ENCODE measurements at regions not wholly inside any gene's neighbourhood (a gene's known extent, or its start where the extent isn't known, plus 50 kb on each side); places are given as distances from the start of the nearest gene placed in this dataset.

DNA sequence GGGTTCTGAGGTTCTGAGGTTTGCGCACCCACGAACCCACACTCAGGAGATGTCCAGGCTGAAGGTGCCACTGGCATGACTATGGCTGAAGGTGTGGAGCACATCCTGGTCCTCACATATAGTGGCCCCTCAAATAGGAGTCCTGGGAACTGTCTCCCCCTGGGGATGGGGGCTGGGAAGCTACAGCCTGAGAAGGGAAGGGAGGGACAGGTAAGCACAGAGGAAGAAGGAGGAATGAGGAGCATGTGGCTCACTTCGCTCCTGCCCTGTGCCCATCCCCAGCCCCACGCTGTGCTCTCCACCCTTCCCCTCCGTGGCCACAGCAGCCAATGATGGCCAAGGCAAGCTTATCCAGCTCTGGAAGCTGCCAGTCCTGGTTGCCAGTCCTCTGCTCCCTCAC lies 123.9 kb upstream of the LHX1 start:
- Histone ChIP-seq H3K27ac (no peak overlapping the region), H3K27me3 (no peaks in the 10 kb centered on the region), H3K36me3 (no peaks in the 10 kb centered on the region), H3K4me3 (replicated peaks in 1 of 3) (no peak overlapping the region), H3K9me3 (no peaks in the 10 kb centered on the region), H3K4me1 (no peaks in the 10 kb centered on the region)
- WGBS, 2 donors: 66 to 67% methylated on average over 5 of the region's 5 CpGs
- TF ChIP-seq, protein P1, sequence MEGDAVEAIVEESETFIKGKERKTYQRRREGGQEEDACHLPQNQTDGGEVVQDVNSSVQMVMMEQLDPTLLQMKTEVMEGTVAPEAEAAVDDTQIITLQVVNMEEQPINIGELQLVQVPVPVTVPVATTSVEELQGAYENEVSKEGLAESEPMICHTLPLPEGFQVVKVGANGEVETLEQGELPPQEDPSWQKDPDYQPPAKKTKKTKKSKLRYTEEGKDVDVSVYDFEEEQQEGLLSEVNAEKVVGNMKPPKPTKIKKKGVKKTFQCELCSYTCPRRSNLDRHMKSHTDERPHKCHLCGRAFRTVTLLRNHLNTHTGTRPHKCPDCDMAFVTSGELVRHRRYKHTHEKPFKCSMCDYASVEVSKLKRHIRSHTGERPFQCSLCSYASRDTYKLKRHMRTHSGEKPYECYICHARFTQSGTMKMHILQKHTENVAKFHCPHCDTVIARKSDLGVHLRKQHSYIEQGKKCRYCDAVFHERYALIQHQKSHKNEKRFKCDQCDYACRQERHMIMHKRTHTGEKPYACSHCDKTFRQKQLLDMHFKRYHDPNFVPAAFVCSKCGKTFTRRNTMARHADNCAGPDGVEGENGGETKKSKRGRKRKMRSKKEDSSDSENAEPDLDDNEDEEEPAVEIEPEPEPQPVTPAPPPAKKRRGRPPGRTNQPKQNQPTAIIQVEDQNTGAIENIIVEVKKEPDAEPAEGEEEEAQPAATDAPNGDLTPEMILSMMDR (IDR thresholded peaks at IDR 0.05): no peak
- TF ChIP-seq POLR2A (IDR thresholded peaks at IDR 0.05): no peak
- DNase-seq: no peak
- intact Hi-C loops (cut with DNase I): no loop called here

DNA sequence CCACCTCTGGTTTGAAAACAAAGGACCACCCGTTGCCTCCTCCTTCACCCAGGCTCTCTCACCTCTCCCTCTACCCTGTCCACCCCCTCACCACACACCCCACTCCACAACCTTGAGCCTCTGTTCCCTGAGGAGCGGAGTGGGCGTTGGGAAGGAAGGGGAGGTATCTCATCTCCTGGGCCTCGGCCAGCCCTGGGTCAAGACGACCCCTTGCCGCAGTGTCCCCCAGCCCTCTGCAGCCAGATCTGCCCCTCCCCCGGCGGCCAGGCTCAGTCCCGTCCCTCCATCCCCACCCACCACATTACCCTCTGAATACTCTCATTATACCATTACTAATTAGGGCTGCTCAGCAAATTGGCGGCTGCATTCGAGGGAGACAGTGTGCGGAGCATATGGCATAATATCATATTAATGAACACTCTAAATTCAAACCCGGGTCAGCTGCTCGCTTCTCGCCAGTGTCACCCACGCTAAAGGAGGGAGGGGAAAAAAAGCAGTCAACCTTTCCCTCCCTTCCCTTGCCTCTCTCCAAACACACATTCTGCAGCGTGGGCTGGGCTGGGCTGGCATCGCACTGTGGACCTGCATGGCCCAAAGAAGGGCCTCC lies 123.2 kb upstream of the LHX1 start:
- TF ChIP-seq POLR2A (IDR thresholded peaks at IDR 0.05): no peak
- TF ChIP-seq, protein P1 (IDR thresholded peaks at IDR 0.05): no peak
- no peak overlapping the region for H3K4me3 ChIP-seq (replicated peaks in 1 of 3)
- no peaks in the 10 kb centered on the region for H3K4me1 ChIP-seq
- H3K36me3 ChIP-seq: no peaks in the 10 kb centered on the region
- H3K27me3 ChIP-seq: no peaks in the 10 kb centered on the region
- 55 to 57% methylated on average over 18 of the region's 18 CpGs for WGBS, 2 donors
- H3K9me3 ChIP-seq: no peaks in the 10 kb centered on the region
- intact Hi-C loops (cut with DNase I): no loop called here
- no peak overlapping the region for H3K27ac ChIP-seq
- DNase-seq: no peak

DNA sequence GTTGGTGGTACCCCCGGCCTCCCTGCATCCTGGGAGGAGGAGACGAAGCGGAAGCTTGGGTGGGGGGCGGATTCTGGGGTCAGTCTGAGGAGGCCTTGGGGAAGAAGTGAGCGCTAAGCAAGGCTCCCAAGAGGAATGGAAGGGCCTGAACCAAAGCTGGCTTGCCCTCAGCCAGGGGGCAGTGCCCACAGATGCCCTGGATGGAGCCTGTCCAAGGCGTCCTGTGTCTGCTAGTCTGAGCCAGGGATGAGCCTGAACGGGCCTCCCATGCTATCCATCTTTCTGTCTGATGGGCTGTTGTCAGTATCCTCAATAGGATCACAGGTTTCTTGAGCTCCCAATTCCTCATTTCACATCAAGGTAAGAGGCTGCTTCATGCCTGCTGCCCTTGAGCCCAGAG lies 122.3 kb upstream of the LHX1 start:
- DNase-seq: no peak
- intact Hi-C loops (cut with DNase I): no loop called here
- Histone ChIP-seq H3K4me1 (no peaks in the 10 kb centered on the region), H3K27me3 (no peaks in the 10 kb centered on the region), H3K36me3 (no peaks in the 10 kb centered on the region), H3K27ac (no peak overlapping the region), H3K9me3 (no peaks in the 10 kb centered on the region), H3K4me3 (replicated peaks in 1 of 3) (no peak overlapping the region)
- WGBS, 2 donors: 81 to 87% methylated on average over 7 of the region's 7 CpGs
- TF ChIP-seq POLR2A (IDR thresholded peaks at IDR 0.05): no peak
- TF ChIP-seq, protein P1 (IDR thresholded peaks at IDR 0.05): no peak

DNA sequence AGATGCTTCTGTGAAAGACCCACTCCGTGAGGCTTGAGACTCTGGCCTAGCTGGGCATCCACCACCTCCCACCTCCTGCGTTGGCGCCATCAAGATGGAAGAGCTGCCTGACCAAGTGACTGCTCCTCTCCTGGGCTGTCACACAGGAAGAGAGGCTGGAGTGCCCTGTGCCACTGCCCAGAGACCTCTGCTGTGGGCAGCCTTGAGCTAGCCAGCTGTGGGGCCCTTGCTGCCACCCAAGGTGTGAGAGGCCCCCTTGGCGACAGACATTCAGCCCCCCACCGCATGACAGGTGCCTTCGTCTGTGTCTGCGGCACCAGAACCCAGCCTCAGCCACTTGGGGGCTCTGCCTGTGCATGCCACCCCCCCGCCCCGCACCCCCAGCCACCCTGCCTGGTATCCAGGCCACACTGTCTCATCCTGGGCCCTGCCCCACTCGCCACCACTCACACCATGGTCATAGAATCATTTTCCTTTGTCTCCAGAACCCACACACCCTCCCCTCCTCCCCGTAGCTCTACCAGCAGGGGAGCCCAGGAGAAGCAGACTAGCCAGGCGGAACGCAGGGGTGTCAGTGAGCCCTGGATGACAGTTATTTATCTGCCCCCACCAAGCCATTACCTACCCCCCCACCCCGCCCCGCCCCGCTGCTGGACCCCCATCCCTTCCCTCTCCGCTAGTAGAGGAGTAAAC lies 120.9 kb upstream of the LHX1 start:
- H3K9me3 ChIP-seq: no peaks in the 10 kb centered on the region
- no peaks in the 10 kb centered on the region for H3K27me3 ChIP-seq
- no peaks in the 10 kb centered on the region for H3K4me1 ChIP-seq
- DNase-seq: no peak
- no peak for TF ChIP-seq POLR2A (IDR thresholded peaks at IDR 0.05)
- TF ChIP-seq, protein P1 (IDR thresholded peaks at IDR 0.05): no peak
- H3K4me3 ChIP-seq (replicated peaks in 1 of 3): no peak overlapping the region
- WGBS, 2 donors: 66 to 69% methylated on average over 13 to 14 of the region's 17 CpGs
- H3K27ac ChIP-seq: no peak overlapping the region
- intact Hi-C loops (cut with DNase I): no loop called here
- no peaks in the 10 kb centered on the region for H3K36me3 ChIP-seq

DNA sequence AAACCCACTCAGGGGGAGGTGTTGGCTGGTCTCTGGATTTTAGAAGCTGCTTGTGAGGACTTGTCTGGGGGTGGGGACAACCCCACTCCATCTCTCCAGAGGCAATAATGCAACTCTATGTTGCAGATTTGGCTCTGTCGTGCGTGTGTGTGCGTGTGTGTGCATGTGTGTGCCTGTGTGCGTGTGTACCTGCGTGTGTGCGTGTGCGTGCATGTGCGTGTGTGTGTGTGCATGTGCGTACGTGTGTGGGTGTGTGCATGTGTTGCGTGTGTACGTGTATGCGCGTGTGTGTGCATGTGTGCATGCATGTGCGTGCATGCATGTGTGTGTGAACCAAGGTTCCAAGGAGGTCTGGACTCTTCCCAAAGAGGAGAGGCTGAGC lies 120.4 kb upstream of the LHX1 start:
- TF ChIP-seq, protein P1 (IDR thresholded peaks at IDR 0.05): no peak
- TF ChIP-seq POLR2A (IDR thresholded peaks at IDR 0.05): no peak
- Histone ChIP-seq H3K4me3 (replicated peaks in 1 of 3) (no peak overlapping the region), H3K27me3 (no peaks in the 10 kb centered on the region), H3K4me1 (no peaks in the 10 kb centered on the region), H3K9me3 (no peaks in the 10 kb centered on the region), H3K36me3 (no peaks in the 10 kb centered on the region), H3K27ac (no peak overlapping the region)
- 88 to 90% methylated on average over 15 of the region's 15 CpGs for WGBS, 2 donors
- no peak for DNase-seq
- intact Hi-C loops (cut with DNase I): no loop called here

Data from thyroid gland (tissue), 4 donors.